Caco-2 (cell line): ENCODE measurements at regions not wholly inside any gene's neighbourhood (a gene's known extent, or its start where the extent isn't known, plus 50 kb on each side); places are given as distances from the start of the nearest gene placed in this dataset.

Source experiments
- BruUV-seq: library from RNA; stranded (reverse); fragments of 400-500 nt; replicated peaks from 2 replicates; lab custom pipeline; 2021; lab: Mats Ljungman, UMichigan
- CTCF ChIA-PET: fragments of 300-600 bp; sonication (Branson Sonifier 250); formaldehyde crosslinking; loops from one replicate; lab custom pipeline; 2022; ENCODE audit warnings: antibody characterized with exemption; lab: Charles Lee
- POLR2A ChIA-PET: fragments of 300-600 bp; sonication (Branson Sonifier 250); formaldehyde crosslinking; loops from one replicate; lab custom pipeline; 2022; ENCODE audit warnings: antibody characterized with exemption; lab: Charles Lee
- DNase-seq, 2 experiments: peaks; one replicate each; pipeline versions ENCODE4 v3.0.0 to v3.0.0-alpha.2; 2020 to 2022
- H3K27me3 ChIP-seq: replicated peaks from 2 replicates; pipeline ENCODE4 v1.6.0; 2011; ENCODE audit warnings: low read length; ENCODE audit not compliant: control insufficient read depth, insufficient read depth
- H3K36me3 ChIP-seq: 2 replicates; pipeline ENCODE4 v1.5.1; 2011; ENCODE audit warnings: low read length; ENCODE audit not compliant: control insufficient read depth, insufficient read depth
- H3K4me1 ChIP-seq: fragments of 250-450 bp; sonication (Bioruptor Pico); 2 replicates; pipeline ENCODE4 v1.5.1; 2020; ENCODE audit warnings: mild to moderate bottlenecking
- H3K4me3 ChIP-seq: 2 replicates; pipeline ENCODE4 v1.5.1; 2011; ENCODE audit warnings: low read depth, mild to moderate bottlenecking, control low read depth, low read length
- H3K9me3 ChIP-seq: fragments of 250-450 bp; sonication (Bioruptor Pico); 2 replicates; pipeline ENCODE4 v1.5.1; 2020; ENCODE audit warnings: mild to moderate bottlenecking, moderate library complexity
- H3K27ac Mint-ChIP-seq: one replicate; pipeline ENCODE4 v1.8.0; 2022; ENCODE audit warnings: mixed read lengths; ENCODE audit not compliant: unreplicated experiment
- H3K27me3 Mint-ChIP-seq: one replicate; pipeline ENCODE4 v1.8.0; 2022; ENCODE audit warnings: mixed read lengths; ENCODE audit not compliant: insufficient read depth, unreplicated experiment
- H3K36me3 Mint-ChIP-seq: one replicate; pipeline ENCODE4 v1.8.0; 2022; ENCODE audit warnings: mild to moderate bottlenecking, mixed read lengths; ENCODE audit not compliant: insufficient read depth, unreplicated experiment
- H3K4me1 Mint-ChIP-seq: one replicate; pipeline ENCODE4 v1.8.0; 2022; ENCODE audit warnings: low read depth, mixed read lengths; ENCODE audit not compliant: unreplicated experiment
- H3K4me3 Mint-ChIP-seq: one replicate; pipeline ENCODE4 v1.8.0; 2022; ENCODE audit warnings: mild to moderate bottlenecking, moderate library complexity, mixed read lengths; ENCODE audit not compliant: unreplicated experiment
- H3K9me3 Mint-ChIP-seq: one replicate; pipeline ENCODE4 v1.8.0; 2022; ENCODE audit warnings: mixed read lengths; ENCODE audit not compliant: unreplicated experiment
- intact Hi-C: fragments of 100-400 bp; cut with micrococcal nuclease; formaldehyde crosslinking; loops from one replicate; pipeline ENCODE4 v1.10.0; 2022; ENCODE audit not compliant: unreplicated experiment
- TF ChIP-seq, protein P1 (sequence below), 2 experiments: fragments of 200-600 bp in 1 of 2; IDR thresholded peaks; 1 replicate in 1 of 2; 2 replicates in 1 of 2; pipeline versions ENCODE4 v1.5.1 to v1.8.0; 2011 to 2022; ENCODE audit warnings: antibody characterized with exemption in 1 of 2, control low read depth in 1 of 2, inconsistent platforms in 1 of 2, low read depth in 1 of 2, low read length in 1 of 2, mild to moderate bottlenecking in 1 of 2, moderate library complexity in 1 of 2; ENCODE audit not compliant: insufficient read depth in 1 of 2, severe bottlenecking in 1 of 2, unreplicated experiment in 1 of 2

DNA sequence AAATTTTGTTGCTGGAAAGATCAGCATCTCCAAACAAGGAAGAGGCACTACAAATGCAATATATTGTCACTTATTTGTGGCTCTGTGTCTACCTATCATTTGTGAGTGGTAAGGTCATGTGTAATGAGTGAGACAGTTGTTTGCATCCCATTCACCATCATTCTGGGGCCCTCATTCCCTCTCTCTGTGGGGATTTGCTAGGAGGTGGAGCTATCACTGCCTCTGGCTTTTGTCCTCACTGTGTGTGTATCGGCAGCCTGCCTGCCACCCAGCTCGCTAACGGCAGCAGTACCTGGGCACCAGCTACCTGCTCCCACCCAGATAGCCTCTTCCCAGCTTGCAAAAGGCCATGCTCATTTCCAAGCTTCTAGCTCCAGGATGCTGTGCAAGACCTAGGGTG, 379.2 kb upstream of the ZFHX3 start:
- BruUV-seq: no TSS peak
- Mint-ChIP-seq H3K27ac (no peak overlapping the region), H3K27me3 (peaks cover 11% of the 10 kb centered on the region)

DNA sequence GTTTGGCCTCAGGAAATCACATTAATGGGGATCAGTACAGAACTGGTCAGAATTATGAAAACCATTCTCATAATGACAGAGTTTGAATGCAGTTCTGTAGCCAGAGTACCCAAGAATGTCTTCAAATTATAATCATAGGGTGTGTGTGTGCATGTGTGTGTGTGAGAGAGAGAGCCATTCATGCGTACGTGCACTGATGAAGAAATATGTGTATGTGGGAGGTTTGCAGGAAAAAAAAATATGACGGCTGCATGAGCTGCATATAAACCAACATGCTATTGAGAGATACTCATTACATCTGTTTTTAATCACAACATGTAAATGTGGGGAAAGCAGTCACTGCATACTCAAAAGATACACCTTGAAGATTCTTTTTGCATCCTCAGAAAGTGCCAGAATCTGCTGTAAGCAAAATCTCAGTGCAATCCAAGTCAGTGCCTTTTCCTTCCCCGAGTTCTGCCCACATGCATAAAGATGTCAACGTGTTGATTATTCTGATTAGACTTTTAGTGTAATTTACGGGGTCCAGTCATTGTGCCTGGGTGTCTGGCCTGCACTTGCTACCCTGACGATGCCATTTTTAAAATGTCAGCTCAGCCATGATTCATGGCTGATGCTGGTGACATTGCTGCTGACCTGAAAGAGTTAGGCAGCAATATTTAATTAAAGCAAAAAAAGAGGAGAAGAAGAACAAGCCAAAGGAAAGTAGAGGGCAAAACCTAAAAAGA, 378.7 kb upstream of the ZFHX3 start:
- Histone ChIP-seq H3K4me3 (no peak overlapping the region), H3K36me3 (no peaks in the 10 kb centered on the region), H3K4me1 (no peaks in the 10 kb centered on the region), H3K9me3 (no peaks in the 10 kb centered on the region; the same call in 1 of the 2 replicates), H3K27me3 (no peaks in the 10 kb centered on the region)
- intact Hi-C loops: no loop called here
- TF ChIP-seq, protein P1, sequence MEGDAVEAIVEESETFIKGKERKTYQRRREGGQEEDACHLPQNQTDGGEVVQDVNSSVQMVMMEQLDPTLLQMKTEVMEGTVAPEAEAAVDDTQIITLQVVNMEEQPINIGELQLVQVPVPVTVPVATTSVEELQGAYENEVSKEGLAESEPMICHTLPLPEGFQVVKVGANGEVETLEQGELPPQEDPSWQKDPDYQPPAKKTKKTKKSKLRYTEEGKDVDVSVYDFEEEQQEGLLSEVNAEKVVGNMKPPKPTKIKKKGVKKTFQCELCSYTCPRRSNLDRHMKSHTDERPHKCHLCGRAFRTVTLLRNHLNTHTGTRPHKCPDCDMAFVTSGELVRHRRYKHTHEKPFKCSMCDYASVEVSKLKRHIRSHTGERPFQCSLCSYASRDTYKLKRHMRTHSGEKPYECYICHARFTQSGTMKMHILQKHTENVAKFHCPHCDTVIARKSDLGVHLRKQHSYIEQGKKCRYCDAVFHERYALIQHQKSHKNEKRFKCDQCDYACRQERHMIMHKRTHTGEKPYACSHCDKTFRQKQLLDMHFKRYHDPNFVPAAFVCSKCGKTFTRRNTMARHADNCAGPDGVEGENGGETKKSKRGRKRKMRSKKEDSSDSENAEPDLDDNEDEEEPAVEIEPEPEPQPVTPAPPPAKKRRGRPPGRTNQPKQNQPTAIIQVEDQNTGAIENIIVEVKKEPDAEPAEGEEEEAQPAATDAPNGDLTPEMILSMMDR (IDR thresholded peaks at IDR 0.05; ENCODE audit: insufficient read depth in 1 of 2, low read depth in 1 of 2, low read length in 1 of 2, severe bottlenecking in 1 of 2, unreplicated experiment in 1 of 2): no peak
- Mint-ChIP-seq H3K27me3 (peaks cover 11% of the 10 kb centered on the region), H3K36me3 (no peaks in the 10 kb centered on the region), H3K4me1 (no peaks in the 10 kb centered on the region), H3K9me3 (no peaks in the 10 kb centered on the region), H3K4me3 (no peak overlapping the region), H3K27ac (no peak overlapping the region)
- BruUV-seq: no TSS peak
- DNase-seq: no peak
- ChIA-PET POLR2A (no interaction called here), CTCF (no interaction called here)

More for the DNA sequence above, 379.2 kb upstream of the ZFHX3 start:
- ChIA-PET CTCF (no interaction called here), POLR2A (no interaction called here)
- Mint-ChIP-seq H3K4me1 (no peaks in the 10 kb centered on the region), H3K9me3 (no peaks in the 10 kb centered on the region), H3K4me3 (no peak overlapping the region), H3K36me3 (no peaks in the 10 kb centered on the region)
- intact Hi-C loops: no loop called here
- TF ChIP-seq, protein P1 (IDR thresholded peaks at IDR 0.05; ENCODE audit: insufficient read depth in 1 of 2, low read depth in 1 of 2, low read length in 1 of 2, severe bottlenecking in 1 of 2, unreplicated experiment in 1 of 2): no peak
- H3K4me1 ChIP-seq: no peaks in the 10 kb centered on the region
- H3K36me3 ChIP-seq: no peaks in the 10 kb centered on the region
- DNase-seq: no peak
- no peaks in the 10 kb centered on the region for H3K27me3 ChIP-seq
- H3K4me3 ChIP-seq: no peak overlapping the region
- H3K9me3 ChIP-seq: no peaks in the 10 kb centered on the region; the same call in 1 of the 2 replicates

DNA sequence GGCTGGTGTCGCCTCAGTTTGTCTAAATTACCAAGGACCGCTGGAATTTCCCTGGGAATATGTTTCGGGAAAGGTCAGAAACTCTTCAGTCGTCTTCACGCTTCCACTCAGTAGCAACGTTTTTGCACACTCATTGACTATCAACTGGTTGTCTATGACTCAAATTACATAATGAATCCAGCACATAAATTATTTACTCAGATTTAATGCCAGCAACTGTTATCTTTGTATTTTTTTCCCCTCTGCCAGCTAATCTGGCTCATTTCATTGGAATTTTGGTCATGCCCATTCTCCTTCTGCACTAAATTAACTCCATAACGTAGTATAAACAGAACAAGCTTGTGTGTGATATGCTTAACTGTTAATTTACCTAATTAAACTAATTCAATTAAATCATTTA, 372.7 kb upstream of the ZFHX3 start:
- Histone ChIP-seq H3K4me1 (no peaks in the 10 kb centered on the region), H3K4me3 (no peak overlapping the region), H3K36me3 (no peaks in the 10 kb centered on the region), H3K9me3 (no peaks in the 10 kb centered on the region), H3K27me3 (no peaks in the 10 kb centered on the region)
- DNase-seq: no peak
- H3K36me3 Mint-ChIP-seq: no peaks in the 10 kb centered on the region
- H3K9me3 Mint-ChIP-seq: no peaks in the 10 kb centered on the region
- TF ChIP-seq, protein P1 (IDR thresholded peaks at IDR 0.05; ENCODE audit: insufficient read depth in 1 of 2, low read depth in 1 of 2, low read length in 1 of 2, severe bottlenecking in 1 of 2, unreplicated experiment in 1 of 2): no peak
- no peak overlapping the region for H3K4me3 Mint-ChIP-seq
- intact Hi-C loops: no loop called here
- H3K27ac Mint-ChIP-seq: no peak overlapping the region
- H3K27me3 Mint-ChIP-seq: peaks cover 15% of the 10 kb centered on the region
- no TSS peak for BruUV-seq
- H3K4me1 Mint-ChIP-seq: no peaks in the 10 kb centered on the region
- ChIA-PET POLR2A (no interaction called here), CTCF (no interaction called here)
